ENCODE measurements at regions not wholly inside any gene's neighbourhood (a gene's known extent, or its start where the extent isn't known, plus 50 kb on each side); places are given as distances from the start of the nearest gene placed in this dataset.

DNA sequence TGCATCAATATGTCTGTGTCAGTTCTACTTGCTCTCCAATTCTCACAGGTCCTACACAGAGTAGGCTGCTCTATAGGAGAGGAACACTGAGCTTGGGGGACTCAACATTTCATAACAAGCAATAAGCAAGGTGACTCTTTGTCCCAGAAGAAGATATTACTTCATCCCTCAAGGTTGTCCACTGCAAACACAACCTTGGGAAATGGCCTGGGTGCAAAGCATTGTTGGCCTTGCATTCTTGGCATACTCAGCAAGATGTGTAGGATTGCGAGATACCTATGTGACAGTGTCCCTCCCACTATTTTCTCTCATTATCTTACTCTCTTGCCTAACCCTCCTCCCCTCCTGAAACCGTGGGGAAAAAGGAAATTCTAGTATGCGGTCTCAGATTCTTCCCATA, 169.8 kb upstream of the FREM1 start (continued):
- TF ChIP-seq, protein P1, sequence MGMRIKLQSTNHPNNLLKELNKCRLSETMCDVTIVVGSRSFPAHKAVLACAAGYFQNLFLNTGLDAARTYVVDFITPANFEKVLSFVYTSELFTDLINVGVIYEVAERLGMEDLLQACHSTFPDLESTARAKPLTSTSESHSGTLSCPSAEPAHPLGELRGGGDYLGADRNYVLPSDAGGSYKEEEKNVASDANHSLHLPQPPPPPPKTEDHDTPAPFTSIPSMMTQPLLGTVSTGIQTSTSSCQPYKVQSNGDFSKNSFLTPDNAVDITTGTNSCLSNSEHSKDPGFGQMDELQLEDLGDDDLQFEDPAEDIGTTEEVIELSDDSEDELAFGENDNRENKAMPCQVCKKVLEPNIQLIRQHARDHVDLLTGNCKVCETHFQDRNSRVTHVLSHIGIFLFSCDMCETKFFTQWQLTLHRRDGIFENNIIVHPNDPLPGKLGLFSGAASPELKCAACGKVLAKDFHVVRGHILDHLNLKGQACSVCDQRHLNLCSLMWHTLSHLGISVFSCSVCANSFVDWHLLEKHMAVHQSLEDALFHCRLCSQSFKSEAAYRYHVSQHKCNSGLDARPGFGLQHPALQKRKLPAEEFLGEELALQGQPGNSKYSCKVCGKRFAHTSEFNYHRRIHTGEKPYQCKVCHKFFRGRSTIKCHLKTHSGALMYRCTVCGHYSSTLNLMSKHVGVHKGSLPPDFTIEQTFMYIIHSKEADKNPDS (CRISPR knock-in tag; IDR thresholded peaks at IDR 0.05), result peak; percentile 91
- no peak; the same call in 1 of the 2 replicates for TF ChIP-seq MAX (IDR thresholded peaks at IDR 0.05)
- TF ChIP-seq TCF7 (IDR thresholded peaks at IDR 0.05; ENCODE audit: low read depth), result peak; percentile 75
- TF ChIP-seq YEATS4 (CRISPR knock-in tag; IDR thresholded peaks at IDR 0.05; ENCODE audit: borderline replicate concordance), result peak; percentile 38; the same call in 1 of the 2 replicates
- TF ChIP-seq JUNB (CRISPR knock-in tag; IDR thresholded peaks at IDR 0.05; ENCODE audit: borderline replicate concordance), result 0 out of 2 replicates have a peak, but pooled peaks have one; percentile 21
- TF ChIP-seq RBFOX2 (IDR thresholded peaks at IDR 0.05; ENCODE audit: low read depth, low read length), result no peak
- TF ChIP-seq KLF9 (CRISPR knock-in tag; IDR thresholded peaks at IDR 0.05; ENCODE audit: low read depth), result no peak
- TF ChIP-seq, protein P2, sequence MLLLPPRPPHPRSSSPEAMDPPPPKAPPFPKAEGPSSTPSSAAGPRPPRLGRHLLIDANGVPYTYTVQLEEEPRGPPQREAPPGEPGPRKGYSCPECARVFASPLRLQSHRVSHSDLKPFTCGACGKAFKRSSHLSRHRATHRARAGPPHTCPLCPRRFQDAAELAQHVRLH (CRISPR knock-in tag; IDR thresholded peaks at IDR 0.05; ENCODE audit: borderline replicate concordance, low read depth), result no peak
- no peak; the same call in 1 of the 2 replicates for TF ChIP-seq EHMT2 (IDR thresholded peaks at IDR 0.05; ENCODE audit: borderline replicate concordance, low read depth, low read length)
- 0 out of 2 replicates have a peak, but pooled peaks have one; percentile 73 for TF ChIP-seq KDM3A (CRISPR knock-in tag; IDR thresholded peaks at IDR 0.05; ENCODE audit: low read depth)
- TF ChIP-seq PAWR (CRISPR knock-in tag; IDR thresholded peaks at IDR 0.05; ENCODE audit: borderline replicate concordance), result no peak
- no peak for TF ChIP-seq ZNF235 (CRISPR knock-in tag; IDR thresholded peaks at IDR 0.05; ENCODE audit: borderline replicate concordance)
- TF ChIP-seq NFKBIZ (CRISPR knock-in tag; IDR thresholded peaks at IDR 0.05), result peak; percentile 86; the same call in 1 of the 2 replicates
- no peak for TF ChIP-seq MLLT10 (CRISPR knock-in tag; IDR thresholded peaks at IDR 0.05)
- peak; percentile 58; the same call in 1 of the 2 replicates for TF ChIP-seq SMAD3 (CRISPR knock-in tag; IDR thresholded peaks at IDR 0.05)
- TF ChIP-seq HOXA3 (CRISPR knock-in tag; IDR thresholded peaks at IDR 0.05), result peak; percentile 79
- no peak for TF ChIP-seq SRY (CRISPR knock-in tag; IDR thresholded peaks at IDR 0.05)
- TF ChIP-seq DPF2 (CRISPR knock-in tag; IDR thresholded peaks at IDR 0.05; ENCODE audit: borderline replicate concordance, low read depth), result peak; percentile 44; the same call in 1 of the 2 replicates
- TF ChIP-seq GTF3A (CRISPR knock-in tag; conservative IDR thresholded peaks at IDR 0.05), result no peak
- TF ChIP-seq, protein P3, sequence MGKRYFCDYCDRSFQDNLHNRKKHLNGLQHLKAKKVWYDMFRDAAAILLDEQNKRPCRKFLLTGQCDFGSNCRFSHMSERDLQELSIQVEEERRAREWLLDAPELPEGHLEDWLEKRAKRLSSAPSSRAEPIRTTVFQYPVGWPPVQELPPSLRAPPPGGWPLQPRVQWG (CRISPR knock-in tag; IDR thresholded peaks at IDR 0.05; ENCODE audit: borderline replicate concordance, low read depth), result no peak
- TF ChIP-seq, protein P4, sequence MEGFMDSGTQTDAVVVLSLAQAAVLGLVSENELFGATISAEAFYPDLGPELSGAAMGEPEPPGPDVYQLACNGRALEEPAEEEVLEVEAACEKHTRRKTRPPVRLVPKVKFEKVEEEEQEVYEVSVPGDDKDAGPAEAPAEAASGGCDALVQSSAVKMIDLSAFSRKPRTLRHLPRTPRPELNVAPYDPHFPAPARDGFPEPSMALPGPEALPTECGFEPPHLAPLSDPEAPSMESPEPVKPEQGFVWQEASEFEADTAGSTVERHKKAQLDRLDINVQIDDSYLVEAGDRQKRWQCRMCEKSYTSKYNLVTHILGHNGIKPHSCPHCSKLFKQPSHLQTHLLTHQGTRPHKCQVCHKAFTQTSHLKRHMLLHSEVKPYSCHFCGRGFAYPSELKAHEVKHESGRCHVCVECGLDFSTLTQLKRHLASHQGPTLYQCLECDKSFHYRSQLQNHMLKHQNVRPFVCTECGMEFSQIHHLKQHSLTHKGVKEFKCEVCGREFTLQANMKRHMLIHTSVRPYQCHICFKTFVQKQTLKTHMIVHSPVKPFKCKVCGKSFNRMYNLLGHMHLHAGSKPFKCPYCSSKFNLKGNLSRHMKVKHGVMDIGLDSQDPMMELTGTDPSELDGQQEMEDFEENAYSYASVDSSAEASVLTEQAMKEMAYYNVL (CRISPR knock-in tag; IDR thresholded peaks at IDR 0.05; ENCODE audit: borderline replicate concordance), result peak; percentile 77; the same call in 1 of the 2 replicates
- TF ChIP-seq ARNT (IDR thresholded peaks at IDR 0.05), result no peak
- TF ChIP-seq KMT2A (CRISPR knock-in tag; IDR thresholded peaks at IDR 0.05), result 0 out of 2 replicates have a peak, but pooled peaks have one; percentile 45
- no peak for TF ChIP-seq MAF1 (CRISPR knock-in tag; IDR thresholded peaks at IDR 0.05; ENCODE audit: borderline replicate concordance)
- TF ChIP-seq HDAC2 (CRISPR knock-in tag; IDR thresholded peaks at IDR 0.05), result peak; percentile 98

Data from HepG2 (cell line).